NCI-H460 (cell line): ENCODE measurements at regions not wholly inside any gene's neighbourhood (a gene's known extent, or its start where the extent isn't known, plus 50 kb on each side); places are given as distances from the start of the nearest gene placed in this dataset.

ENCODE experiments used
- DNase-seq: peaks from one replicate; pipeline ENCODE4 v3.0.0-alpha.2; 2016; ENCODE audit warnings: low read depth; ENCODE audit errors: extremely low read depth

- no peak for DNase-seq
These were observed 258.1 kb upstream of the VCX3A start for GRCh38 chrX:6793000-6793399.

GRCh38 chrX:6783912-6784311, 249.0 kb upstream of the VCX3A start:
- no peak for DNase-seq

- no peak for DNase-seq
These were observed 247.9 kb upstream of the VCX3A start for GRCh38 chrX:6782831-6783230.

- DNase-seq = no peak
These were observed 243.9 kb upstream of the VCX3A start for GRCh38 chrX:6778544-6779503.

- DNase-seq = no peak
These were observed 242.5 kb upstream of the VCX3A start for GRCh38 chrX:6777238-6778002.

- no peak for DNase-seq
These were observed 236.0 kb upstream of the VCX3A start for GRCh38 chrX:6770936-6771335.

- DNase-seq = no peak
These were observed 234.0 kb upstream of the VCX3A start for GRCh38 chrX:6768881-6769280.

GRCh38 chrX:6761251-6761650, 226.3 kb upstream of the VCX3A start:
- DNase-seq = no peak

GRCh38 chrX:6759655-6760375, 224.9 kb upstream of the VCX3A start:
- DNase-seq = no peak

GRCh38 chrX:6758234-6758633, 223.3 kb upstream of the VCX3A start:
- DNase-seq = no peak

GRCh38 chrX:6757631-6758030, 222.7 kb upstream of the VCX3A start:
- DNase-seq = no peak

- no peak for DNase-seq
These were observed 213.7 kb upstream of the VCX3A start for GRCh38 chrX:6748595-6748994.

GRCh38 chrX:6738518-6739470, 203.9 kb upstream of the VCX3A start:
- DNase-seq = no peak

- DNase-seq = no peak
These were observed 200.1 kb upstream of the VCX3A start for GRCh38 chrX:6734844-6735634.

GRCh38 chrX:6732101-6732500, 197.2 kb upstream of the VCX3A start:
- DNase-seq = no peak

GRCh38 chrX:6729626-6730025, 194.7 kb upstream of the VCX3A start:
- DNase-seq = no peak

GRCh38 chrX:6718766-6719165, 183.8 kb upstream of the VCX3A start:
- no peak for DNase-seq

GRCh38 chrX:6708676-6709380, 173.9 kb upstream of the VCX3A start:
- DNase-seq = no peak

GRCh38 chrX:6708041-6708440, 173.1 kb upstream of the VCX3A start:
- no peak for DNase-seq
